GM12864 (cell line): ENCODE measurements at regions not wholly inside any gene's neighbourhood (a gene's known extent, or its start where the extent isn't known, plus 50 kb on each side); places are given as distances from the start of the nearest gene placed in this dataset.

ENCODE experiments used
- DNase-seq: peaks from one replicate; pipeline ENCODE4 v3.0.0-alpha.2; 2011; ENCODE audit warnings: low read depth
- H3K4me3 ChIP-seq: 2 replicates; pipeline ENCODE4 v1.5.1; 2011; ENCODE audit warnings: mild to moderate bottlenecking, low read depth, low read length, control low read depth
- CTCF ChIP-seq: IDR thresholded peaks from 2 replicates; pipeline ENCODE4 v1.5.1; 2011; ENCODE audit warnings: low read depth, mild to moderate bottlenecking, moderate library complexity, low read length, control low read depth, inconsistent platforms; ENCODE audit errors: missing control alignments

- no peak overlapping the region for H3K4me3 ChIP-seq
- TF ChIP-seq CTCF = no peak
- DNase-seq = no peak
Observed at GRCh38 chr5:67358186-67358585, 161.6 kb upstream of the CD180 start.

- DNase-seq = no peak
- H3K4me3 ChIP-seq = no peak overlapping the region
- no peak for TF ChIP-seq CTCF
Observed at GRCh38 chr5:67355120-67355713, 158.6 kb upstream of the CD180 start.

- TF ChIP-seq CTCF = no peak
Observed at GRCh38 chr5:67353500-67354450, 157.2 kb upstream of the CD180 start.

GRCh38 chr5:67350618-67351201 is 154.1 kb upstream of the CD180 start:
- no peak overlapping the region for H3K4me3 ChIP-seq
- no peak for TF ChIP-seq CTCF

More at GRCh38 chr5:67353500-67354450, 157.2 kb upstream of the CD180 start:
- no peak overlapping the region for H3K4me3 ChIP-seq
- DNase-seq = no peak

GRCh38 chr5:67350185-67350584 is 153.6 kb upstream of the CD180 start:
- H3K4me3 ChIP-seq = no peak overlapping the region
- TF ChIP-seq CTCF = no peak
- DNase-seq = no peak

More at GRCh38 chr5:67350618-67351201, 154.1 kb upstream of the CD180 start:
- DNase-seq = no peak

- no peak for TF ChIP-seq CTCF
- no peak overlapping the region for H3K4me3 ChIP-seq
- no peak for DNase-seq
Observed at GRCh38 chr5:67347821-67348220, 151.2 kb upstream of the CD180 start.
